Inflammatory macrophage treated with lipopolysaccharide for 4 hours (primary cell): ENCODE measurements at regions not wholly inside any gene's neighbourhood (a gene's known extent, or its start where the extent isn't known, plus 50 kb on each side); places are given as distances from the start of the nearest gene placed in this dataset.

Source experiments
- DNase-seq: peaks from one replicate; pipeline ENCODE4 v3.0.0-alpha.2; 2020

DNA sequence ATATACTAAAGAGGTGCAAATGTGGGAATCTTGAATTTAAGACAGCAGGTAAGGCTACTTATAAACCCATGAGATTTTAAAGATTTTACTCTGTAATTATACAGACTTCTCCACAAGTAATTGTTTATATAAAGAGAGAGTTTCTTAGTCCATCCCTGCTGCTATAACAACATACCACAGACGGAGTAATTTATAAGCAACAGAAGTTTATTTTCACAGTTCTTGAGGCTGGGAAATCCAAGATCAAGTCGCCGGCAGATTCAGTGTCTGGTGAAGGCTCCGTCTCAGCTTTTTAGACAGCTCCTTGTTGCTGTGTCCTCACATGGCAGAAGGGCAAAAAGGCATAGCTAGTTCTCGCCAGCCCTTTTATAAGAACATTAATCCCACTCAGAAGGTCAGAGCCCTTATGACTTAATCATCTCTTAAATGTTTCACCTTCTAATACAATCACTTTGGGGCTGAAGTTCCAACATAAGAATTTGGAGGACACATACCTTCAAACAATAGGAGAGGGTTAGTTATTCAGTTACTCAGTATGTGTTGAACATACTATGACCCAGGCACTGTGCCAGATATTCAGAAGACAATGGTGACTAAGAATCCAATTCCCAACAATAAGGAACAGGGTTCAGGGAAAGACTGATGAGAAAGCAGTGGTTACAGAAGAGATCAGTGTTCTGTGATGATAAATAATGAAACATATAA is 466.0 kb downstream of the RIT2 start:
- DNase-seq, result no peak

DNA sequence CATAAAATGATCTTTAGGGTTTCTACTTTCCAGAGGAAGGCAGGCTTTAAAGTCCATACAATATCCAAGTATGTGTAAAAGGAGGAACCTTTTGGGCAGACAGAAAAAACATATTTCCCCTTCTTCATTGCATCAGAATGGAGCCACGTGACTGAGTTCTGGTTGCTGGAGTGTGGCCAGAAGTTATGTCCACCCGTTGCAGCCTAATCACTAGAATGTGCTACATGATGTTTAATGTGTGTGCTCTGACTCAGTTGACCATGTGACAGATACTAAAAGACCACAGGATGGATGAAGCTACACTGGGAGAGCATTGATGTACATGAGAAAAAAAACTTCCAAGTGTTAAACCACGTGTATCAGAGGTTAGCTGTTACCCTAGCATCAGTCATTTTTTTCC is 460.9 kb downstream of the RIT2 start:
- peak; percentile 2 for DNase-seq

DNA sequence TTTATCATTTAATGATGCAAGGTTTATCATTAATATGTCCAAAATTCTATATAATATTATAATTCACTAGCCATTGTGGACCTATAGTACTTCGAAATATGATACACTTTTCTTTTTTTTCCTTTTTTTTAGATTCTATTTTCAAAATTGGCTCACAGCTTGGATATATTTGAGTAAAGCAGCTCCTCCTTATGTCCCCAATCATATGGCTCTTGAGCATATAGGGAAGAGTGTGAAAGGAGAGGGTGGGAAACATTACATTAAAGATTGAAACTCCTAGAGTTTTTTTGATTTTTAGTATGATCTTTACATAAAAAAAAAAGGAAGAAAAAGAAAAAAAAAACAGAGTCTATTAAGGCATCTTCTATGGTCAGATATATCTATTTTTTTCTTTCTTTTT is 457.9 kb downstream of the RIT2 start:
- DNase-seq, result no peak

DNA sequence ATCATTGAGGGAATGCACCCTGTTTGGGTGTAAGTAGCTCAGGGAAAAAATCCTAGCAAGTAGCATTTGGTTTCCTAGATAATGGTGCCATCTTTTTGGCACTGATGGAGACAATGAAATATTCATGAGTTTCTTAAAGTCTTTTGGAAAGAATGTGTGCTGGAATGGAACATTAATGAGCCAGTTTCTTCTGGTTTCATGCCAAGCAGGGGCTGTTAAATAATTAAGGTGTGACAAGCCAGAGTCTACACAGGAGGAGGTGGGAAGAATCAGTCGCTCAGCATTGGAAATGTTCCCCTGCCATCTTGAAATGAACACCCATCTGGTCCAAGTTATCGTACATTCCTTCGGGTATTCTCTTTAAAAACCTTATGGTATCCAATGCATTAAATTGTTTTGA is 457.3 kb downstream of the RIT2 start:
- DNase-seq, result no peak

DNA sequence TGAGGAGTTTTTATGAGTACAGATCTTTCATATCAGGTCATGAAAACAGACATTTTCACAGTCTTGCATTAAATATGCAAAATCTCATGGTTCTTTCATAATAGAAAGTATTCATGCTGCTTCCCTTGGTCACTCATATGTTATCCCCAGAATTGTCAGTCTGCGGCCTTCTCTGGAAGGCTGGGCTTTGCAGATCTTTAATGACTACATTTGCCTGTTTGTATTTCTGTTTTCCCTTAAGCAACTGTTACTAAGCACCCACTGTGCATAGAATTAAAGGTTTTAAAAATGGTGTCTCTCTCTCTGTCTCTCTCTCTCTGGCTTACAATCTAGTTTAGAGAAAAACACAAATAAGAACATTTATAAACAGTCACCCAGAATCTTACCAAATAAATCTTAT is 456.3 kb downstream of the RIT2 start:
- DNase-seq, result no peak

DNA sequence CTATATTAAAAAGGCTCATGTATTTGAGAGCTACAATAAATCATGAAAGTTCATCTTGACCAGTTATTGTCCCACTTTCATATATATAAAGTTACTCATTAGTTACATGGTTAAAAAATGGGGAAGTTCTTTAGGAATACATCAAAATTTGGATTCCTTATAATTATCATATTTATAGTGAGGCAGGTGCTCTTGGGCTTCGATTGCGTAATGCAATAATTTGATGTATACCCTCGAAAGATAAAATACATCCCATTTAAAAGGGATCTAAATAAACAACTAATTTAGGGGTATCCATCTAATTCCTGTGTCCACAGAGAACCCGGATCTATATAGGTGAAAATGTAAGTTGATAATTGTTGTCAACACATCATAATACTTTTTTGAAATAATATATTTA is 444.6 kb downstream of the RIT2 start:
- DNase-seq, result no peak

DNA sequence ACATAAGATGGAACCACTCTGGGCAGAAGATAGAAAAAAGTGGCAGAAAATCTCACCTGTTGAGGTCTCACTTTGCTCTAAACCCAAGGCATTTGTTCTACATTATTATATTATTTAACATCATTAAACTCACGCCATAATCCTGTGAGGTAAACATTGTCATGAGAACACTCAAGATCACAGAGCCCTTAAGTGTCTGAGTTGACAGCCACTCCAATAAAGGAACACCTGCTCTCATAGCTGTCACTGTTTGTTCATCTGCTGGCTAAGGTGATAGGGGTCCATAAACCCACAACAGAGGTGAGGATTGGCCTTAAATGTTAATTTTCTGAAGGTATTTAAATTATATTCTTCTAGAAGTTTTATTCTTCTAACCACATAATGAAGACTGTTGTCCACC is 439.7 kb downstream of the RIT2 start:
- DNase-seq, result no peak

DNA sequence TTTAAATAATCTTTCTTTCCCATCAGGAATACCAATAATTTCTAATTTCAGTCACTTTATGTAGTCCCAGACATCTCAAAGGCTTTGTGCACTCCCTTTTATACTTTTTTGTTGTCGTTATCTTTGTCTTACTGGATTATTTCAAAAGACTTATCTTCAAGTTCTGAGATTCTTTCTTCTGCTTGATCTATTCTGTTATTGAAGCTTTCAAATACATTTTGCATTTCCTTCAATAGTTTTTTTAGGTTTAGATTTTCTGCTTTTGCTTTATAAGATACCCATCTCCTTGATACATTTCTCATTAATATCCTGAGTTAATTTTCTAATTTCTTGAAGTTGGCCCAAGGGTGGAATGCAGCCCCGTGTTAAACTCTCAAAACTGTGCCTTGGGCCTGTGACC is 432.4 kb downstream of the RIT2 start:
- DNase-seq, result no peak

DNA sequence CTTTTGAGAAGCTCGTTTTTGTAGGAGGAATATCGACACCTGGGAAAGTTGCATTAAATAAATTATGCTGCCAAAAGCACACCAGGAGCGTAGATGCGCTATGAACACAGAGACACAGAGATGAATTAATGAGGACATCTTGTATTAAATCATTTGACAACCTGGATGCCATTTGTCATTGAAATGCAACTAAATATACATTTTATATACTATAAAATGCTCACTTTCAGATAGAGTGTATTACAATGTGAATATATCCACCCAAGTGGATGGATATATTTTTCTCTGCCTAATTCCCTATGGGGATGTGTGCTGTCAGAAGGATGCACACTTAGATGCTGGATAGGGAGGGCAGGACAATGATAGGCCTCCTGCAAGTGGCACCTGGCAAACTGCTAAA is 426.2 kb downstream of the RIT2 start:
- no peak for DNase-seq
